Fibroblast of upper back skin (primary cell): ENCODE measurements at regions not wholly inside any gene's neighbourhood (a gene's known extent, or its start where the extent isn't known, plus 50 kb on each side); places are given as distances from the start of the nearest gene placed in this dataset.
"Not testable (repeated sequence)": the region's sequence is repeated elsewhere in the genome, so short reads cannot be mapped to it uniquely, and the experiment has no call there.

Source experiments
- DNase-seq: peaks from one replicate; pipeline ENCODE4 v3.0.0-alpha.2; 2013

DNA sequence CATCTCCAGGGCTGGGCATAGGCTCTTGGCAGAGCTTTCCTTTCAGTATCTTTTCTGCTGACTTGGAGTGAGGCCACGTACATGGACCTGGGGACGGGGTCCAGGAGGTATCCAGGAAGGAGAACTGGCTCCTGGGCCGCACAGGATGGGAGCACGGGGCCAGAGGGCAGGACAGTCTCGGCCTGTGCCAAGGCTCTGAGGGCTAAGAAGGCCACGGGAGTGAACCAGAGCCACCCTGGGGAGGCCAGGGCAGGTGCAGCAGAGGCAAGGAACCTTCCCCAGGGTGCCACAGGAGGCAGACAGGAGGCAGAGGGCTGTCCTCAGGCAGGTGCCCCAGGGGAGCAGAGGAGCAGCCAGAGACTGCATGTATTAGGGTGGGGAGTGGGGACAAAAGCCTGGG lies 50.3 kb downstream of the PLXNA1 start:
- DNase-seq = no peak

GRCh38 chr3:127033786-127034185 lies 50.9 kb downstream of the PLXNA1 start:
- DNase-seq = no peak

GRCh38 chr3:127034195-127034989 lies 51.5 kb downstream of the PLXNA1 start:
- no peak for DNase-seq

- no peak for DNase-seq
Measured at GRCh38 chr3:127034990-127035652, 52.2 kb downstream of the PLXNA1 start.

DNA sequence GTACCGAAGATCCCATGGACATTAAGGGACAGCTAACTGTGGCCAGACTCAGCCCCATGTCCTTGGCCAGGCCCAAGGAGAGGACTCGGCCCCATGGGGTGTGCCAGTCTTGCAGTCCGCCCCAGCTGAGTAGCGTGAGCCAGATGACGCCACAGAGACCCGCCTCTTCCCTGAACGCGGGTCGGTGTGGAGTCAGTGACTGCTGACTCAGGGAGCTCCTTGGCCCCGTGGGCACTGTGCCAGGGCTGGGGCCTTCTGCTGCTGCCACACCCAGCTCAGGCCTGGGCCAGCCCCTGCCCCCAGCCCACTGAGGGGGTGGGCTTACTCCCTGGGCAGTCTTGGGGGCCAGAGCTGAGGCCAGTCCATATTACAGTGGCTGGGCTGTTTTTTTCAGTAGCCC lies 52.8 kb downstream of the PLXNA1 start:
- DNase-seq = peak; percentile 78

DNA sequence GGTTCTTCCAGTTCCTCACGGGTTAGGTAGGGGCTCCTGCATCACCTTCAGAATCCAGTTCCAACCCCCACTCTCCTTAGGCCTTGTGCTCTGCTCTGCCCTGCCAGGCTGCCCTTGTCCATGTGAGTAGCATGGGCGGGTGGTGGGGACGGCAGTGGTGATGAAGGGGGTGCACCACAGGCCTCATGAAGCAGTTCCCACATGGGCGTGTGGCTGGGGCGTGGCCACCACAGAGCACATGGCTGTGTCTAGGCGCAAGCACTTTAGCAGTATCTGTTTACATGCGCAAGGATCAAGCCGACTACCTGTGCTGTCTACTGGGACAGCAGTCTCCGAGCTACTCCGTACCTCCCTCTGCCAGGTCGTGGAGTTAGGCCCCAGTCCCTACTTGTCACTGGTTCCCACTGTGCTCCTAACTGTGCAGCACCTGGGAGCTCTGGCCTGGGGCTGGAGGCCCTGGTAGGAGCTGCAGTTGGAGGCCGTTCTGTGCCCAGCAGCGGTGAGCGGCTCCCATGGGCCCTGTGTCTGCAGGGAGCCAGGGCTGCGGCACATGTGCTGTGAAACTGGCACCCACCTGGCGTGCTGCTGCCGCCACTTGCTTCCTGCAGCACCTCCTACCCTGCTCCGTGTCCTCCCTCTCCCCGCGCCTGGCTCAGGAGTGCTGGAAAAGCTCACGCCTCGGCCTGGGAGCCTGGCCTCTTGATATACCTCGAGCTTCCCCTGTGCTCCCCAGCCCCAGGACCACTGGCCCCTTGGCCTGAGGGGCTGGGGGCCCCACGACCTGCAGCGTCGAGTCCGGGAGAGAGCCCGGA lies 53.5 kb downstream of the PLXNA1 start:
- no peak for DNase-seq

- no peak for DNase-seq
Measured at GRCh38 chr3:127037021-127037400, 54.1 kb downstream of the PLXNA1 start.

DNA sequence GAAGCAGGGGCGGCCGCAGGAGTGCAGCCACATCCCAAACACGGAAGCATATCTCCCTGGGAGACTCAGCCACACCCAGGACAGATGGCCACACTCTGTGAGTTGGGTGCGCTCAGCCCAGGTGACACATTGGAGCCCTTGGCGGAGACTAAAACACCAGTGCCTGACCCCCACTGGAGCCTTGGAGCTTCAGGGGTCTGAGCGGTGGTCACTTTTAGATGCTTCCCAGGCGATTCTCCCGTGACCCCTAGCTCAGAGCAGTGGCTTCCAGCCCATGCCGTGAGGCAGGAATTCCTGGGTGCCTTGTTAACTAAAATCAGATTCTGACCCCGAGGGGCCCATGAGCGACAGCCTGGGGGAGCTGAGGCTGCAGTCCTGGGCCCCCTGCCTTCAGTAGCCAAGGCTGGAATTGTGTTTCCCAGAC lies 54.5 kb downstream of the PLXNA1 start:
- no peak for DNase-seq

DNA sequence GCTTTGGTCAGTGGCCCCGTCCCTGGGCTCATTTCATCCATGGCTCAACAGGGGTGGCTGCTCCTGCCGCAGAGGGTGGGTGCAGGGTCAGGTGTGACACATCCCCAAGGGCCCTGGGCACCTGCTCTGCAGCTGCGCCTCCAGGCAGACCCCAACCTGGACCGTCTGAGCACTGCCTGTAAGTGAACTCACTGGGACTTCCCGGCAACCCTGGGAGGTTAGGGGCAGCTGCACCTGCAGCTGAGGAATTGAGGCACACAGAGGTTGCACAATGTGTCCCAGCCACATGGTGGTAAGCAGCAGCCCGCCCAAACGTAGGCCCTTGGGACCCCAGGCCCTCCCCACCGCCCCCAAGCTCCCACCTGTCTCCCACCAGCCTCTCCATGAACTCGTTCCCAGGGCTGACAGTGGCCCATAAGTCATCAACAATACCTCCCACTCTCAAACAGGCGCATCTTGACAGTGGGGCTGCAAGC lies 55.1 kb downstream of the PLXNA1 start:
- DNase-seq = no peak

DNA sequence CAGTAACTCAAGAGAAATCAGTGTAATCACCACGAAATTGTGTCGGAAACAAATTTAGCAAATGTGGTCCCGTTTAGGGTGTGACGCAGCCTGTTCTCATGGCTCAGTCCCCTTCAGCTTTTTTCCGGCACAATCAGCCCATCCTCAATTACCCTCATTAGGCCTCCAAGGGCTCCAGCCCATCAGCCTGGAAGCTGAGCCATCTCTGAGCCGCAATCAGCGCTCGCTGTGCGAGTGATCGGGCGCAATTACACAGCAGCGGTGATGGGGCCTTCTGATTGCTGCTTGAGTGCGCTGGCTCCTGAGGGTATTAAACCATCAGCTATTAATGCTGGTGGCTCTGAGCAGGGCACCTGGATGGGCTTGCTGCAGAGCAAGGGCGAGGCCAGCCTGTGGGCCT lies 55.6 kb downstream of the PLXNA1 start:
- no peak for DNase-seq

GRCh38 chr3:127038923-127039581 lies 56.1 kb downstream of the PLXNA1 start:
- DNase-seq = no peak

DNA sequence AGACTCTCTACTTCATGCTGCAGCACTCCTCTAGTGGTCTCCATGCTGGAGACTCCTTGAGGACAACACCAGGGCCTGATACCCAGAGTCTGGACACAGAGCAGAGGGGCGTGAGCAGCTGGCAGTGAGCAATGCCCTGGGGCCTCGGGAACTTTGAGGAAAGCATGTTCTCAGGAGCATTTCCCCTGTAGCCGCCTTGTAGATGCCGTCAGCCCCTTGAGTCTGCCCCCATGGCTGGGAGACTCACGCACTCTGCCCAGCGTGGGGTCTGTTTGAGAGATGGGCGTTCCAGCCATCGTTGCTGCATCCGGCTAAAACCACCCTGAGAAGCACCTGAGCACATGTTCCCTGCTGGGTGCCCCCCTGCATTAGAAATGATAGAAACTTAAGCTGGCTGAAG lies 56.8 kb downstream of the PLXNA1 start:
- DNase-seq = no peak

- no peak for DNase-seq
Measured at GRCh38 chr3:127040216-127040615, 57.3 kb downstream of the PLXNA1 start.

DNA sequence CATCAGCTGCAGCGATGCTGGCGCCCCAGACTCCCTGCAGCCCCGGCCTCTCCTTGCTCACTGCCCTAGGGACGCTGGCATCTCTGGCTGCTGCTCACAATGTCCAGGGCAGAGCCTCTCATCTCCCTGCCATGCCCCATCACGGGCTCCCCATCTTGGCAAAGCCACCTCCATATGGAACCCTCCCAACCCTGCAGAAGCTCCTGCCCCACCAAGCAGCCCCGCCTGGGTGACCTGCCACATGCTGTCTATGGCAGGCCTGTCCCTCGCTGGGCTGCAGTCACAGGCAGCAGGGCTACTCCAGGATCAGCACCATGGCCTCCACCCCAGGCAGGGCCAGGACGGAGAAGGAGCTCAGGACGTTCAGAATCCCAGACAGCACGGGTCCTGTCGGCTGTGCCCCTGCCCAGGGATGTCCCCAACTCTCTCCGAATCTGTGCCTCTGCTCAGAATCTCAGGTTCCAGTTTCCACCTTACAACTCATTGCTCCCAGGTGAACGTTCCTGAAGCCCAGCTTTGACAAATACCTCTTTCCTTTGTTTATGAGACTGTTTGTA lies 58.4 kb downstream of the PLXNA1 start:
- no peak for DNase-seq

DNA sequence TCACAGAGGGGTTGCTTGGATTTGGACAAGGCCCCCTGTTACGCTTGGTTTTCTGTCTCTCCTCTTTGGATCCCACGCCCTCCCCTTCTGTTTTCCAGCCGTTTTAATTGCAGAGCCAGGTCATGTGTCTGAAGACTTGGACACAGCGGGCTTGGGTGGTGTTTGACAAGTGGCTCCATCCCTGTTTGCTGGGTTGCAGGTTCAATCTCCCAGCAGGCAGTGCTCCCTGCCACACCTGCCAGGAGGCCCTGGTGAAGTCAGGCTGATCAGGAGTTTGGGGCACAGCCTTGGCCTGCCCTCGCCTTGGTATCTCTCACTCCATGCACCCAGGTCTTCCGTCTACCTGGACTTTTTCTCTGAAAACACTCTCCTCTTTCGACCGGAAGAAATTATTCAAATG lies 59.0 kb downstream of the PLXNA1 start:
- DNase-seq = no peak

- DNase-seq = no peak
Measured at GRCh38 chr3:127042634-127043033, 59.7 kb downstream of the PLXNA1 start.

DNA sequence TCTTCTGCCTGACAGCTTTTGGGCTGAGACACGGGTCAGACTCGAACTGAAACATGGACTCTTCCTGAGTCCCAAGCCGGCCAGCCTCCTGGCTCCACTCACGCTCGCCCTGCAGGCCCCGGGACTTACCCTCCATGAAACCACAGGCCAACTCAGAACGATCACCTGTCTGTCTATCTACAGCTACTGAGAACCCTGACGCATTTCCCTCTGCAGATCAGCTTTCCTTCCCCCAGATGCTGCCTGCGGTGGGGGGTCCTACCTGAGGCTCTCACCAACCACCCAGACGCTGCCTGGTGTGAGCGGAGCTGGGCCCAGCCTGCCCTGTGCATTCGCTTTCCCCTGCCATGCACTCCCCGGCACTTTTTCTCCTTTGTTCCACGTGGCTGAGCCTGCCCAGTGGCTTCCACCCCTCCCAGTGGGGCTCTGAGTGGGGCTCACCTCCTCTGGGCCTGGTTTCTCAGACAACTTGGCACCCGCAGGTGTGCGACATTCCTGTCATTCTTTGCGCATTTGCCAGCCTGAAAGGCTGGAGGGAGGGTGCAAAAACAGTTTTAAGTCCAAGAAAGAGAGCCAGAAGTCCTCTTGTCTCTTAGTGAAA lies 60.2 kb downstream of the PLXNA1 start:
- DNase-seq = peak; percentile 45

DNA sequence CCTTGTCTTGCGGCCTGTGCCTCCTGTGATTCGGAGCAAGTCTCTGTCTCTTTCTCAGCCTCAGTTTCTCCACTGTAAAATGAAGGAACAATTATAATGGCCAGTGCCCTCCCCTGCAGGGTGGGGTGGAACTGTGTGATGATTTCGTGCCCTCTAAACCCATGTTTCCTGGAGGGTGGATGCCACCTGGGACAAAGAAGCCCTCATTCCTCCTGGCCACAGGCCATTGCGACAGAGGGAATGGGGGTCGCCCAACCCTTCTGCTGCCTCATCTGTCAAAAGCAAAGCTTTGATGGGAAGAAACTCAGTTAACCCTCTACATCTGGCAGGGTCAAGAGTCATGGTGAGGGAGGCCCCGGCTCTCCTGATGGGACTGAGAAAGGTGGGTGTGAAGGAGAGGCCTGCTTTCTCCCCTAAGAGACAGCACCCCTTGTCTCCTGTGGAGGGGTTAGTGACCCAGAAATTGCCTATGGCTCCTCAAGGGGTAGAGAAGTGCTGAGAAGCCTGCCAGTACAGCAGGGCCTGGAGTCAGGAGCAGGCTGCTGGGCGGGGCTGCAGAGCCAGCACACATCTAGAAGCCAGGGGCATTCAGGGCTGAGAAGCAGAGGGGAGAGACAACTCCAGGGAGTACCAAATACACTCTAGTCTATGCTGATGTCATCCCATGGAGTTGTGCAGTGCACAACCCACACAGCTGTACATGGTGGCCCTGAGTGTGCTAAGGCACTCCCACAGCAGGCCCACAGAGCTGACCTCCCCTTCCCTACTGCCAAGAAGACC lies 61.0 kb downstream of the PLXNA1 start:
- no peak for DNase-seq

DNA sequence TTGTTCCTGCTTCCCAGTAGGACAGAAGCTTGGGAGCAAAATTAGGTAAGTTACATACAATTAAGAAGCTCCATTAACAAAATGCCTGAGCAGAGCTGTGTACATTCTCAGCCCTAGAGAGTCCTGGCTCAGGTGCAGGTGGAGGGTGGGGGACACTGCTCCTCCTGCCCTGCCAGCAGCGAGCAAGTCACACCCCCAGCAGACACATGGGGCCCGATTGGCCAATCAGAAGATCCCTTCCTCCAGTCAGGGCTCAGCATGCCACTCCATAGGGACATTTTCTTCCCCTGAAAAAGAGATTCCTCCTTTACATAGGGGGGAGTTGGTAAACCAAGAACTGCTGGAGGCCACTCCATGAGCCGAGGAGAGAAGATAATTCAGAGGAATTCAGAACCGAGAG lies 62.1 kb downstream of the PLXNA1 start:
- peak; percentile 8 for DNase-seq

DNA sequence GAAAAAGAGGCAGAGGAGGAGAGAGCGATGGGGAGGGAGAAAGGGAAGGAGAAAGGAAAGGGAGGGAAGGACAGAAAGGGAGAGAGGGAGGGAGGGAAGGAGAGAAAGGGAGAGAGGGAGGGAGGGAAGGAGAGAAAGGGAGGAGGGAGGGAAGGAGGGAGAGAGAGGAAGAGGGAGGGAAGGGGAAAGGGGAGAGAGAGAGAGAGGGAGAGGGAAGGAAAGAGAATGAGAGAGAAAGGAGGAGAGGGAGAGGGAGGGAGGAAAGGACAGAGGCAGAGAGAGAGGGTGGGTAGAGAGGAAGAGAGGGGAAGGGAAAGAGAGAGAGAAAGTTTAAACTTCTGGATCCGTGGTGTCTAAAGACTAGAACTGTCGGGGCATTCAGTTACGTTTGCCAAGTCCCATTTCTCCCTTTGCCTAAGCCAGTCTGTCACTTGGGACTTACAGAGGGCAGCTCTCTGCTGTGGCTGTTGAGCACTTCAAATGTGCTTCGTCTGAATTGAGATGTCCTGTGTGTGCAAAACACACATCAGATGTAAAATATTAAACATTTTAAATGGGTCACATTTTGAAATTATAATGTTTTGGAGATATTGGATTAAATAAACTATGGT lies 62.6 kb downstream of the PLXNA1 start:
- DNase-seq = no peak

DNA sequence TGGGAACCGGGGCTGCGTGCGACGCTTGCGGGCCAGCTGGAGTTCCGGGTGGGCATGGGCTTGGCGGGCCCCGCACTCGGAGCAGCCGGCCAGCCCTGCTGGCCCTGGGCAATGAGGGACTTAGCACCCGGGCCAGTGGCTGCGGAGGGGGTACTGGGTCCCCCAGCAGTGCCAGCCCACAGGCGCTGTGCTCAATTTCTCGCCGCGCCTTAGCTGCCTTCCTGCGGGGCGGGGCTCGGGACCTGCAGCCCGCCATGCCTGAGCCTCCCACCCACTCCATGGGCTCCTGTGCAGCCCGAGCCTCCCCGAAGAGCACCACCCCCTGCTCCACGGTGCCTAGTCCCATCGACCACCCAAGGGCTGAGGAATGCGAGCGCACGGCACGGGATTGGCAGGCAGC lies 63.8 kb downstream of the PLXNA1 start:
- DNase-seq = not testable (repeated sequence)
